GM19468 (cell line): ENCODE measurements at regions not wholly inside any gene's neighbourhood (a gene's known extent, or its start where the extent isn't known, plus 50 kb on each side); places are given as distances from the start of the nearest gene placed in this dataset.
"Not testable (repeated sequence)": the region's sequence is repeated elsewhere in the genome, so short reads cannot be mapped to it uniquely, and the experiment has no call there.

Source experiments
- ATAC-seq: cut with Tn5 transposase; IDR thresholded peaks from one replicate; pipeline ENCODE4 v1.9.1; 2021; ENCODE audit warnings: mild to moderate bottlenecking, moderate library complexity, moderate number of reproducible peaks; ENCODE audit not compliant: unreplicated experiment; ENCODE audit errors: extremely low read depth

GRCh38 chr9:106032978-106033377, 338.6 kb downstream of the TMEM38B start:
- no peak for ATAC-seq

- no peak for ATAC-seq
Observed at GRCh38 chr9:106035806-106036205, 341.5 kb downstream of the TMEM38B start.

GRCh38 chr9:106038266-106039001, 344.1 kb downstream of the TMEM38B start:
- no peak for ATAC-seq

- ATAC-seq = no peak
Observed at GRCh38 chr9:106039151-106039935, 345.0 kb downstream of the TMEM38B start.

- not testable (repeated sequence) for ATAC-seq
Observed at GRCh38 chr9:106041920-106042319, 347.6 kb downstream of the TMEM38B start.

GRCh38 chr9:106051545-106051944, 357.2 kb downstream of the TMEM38B start:
- ATAC-seq = no peak

- no peak for ATAC-seq
Observed at GRCh38 chr9:106052166-106052565, 357.8 kb downstream of the TMEM38B start.

- no peak for ATAC-seq
Observed at GRCh38 chr9:106052735-106053134, 358.4 kb downstream of the TMEM38B start.

- no peak for ATAC-seq
Observed at GRCh38 chr9:106056328-106056727, 362.0 kb downstream of the TMEM38B start.

GRCh38 chr9:106058460-106058859, 364.1 kb downstream of the TMEM38B start:
- no peak for ATAC-seq

GRCh38 chr9:106059886-106060285, 365.5 kb downstream of the TMEM38B start:
- ATAC-seq = no peak

- no peak for ATAC-seq
Observed at GRCh38 chr9:106060885-106061284, 366.5 kb downstream of the TMEM38B start.

GRCh38 chr9:106062250-106062649, 367.9 kb downstream of the TMEM38B start:
- no peak for ATAC-seq

GRCh38 chr9:106065136-106065535, 370.8 kb downstream of the TMEM38B start:
- no peak for ATAC-seq

- ATAC-seq = no peak
Observed at GRCh38 chr9:106065579-106066214, 371.4 kb downstream of the TMEM38B start.

GRCh38 chr9:106066940-106067524, 372.7 kb downstream of the TMEM38B start:
- ATAC-seq = no peak

- no peak for ATAC-seq
Observed at GRCh38 chr9:106069241-106069640, 374.9 kb downstream of the TMEM38B start.

- ATAC-seq = no peak
Observed at GRCh38 chr9:106072421-106072820, 378.1 kb downstream of the TMEM38B start.

GRCh38 chr9:106074006-106074405, 379.7 kb downstream of the TMEM38B start:
- ATAC-seq = no peak

- ATAC-seq = no peak
Observed at GRCh38 chr9:106075236-106075959, 381.1 kb downstream of the TMEM38B start.
